ENCODE measurements at regions not wholly inside any gene's neighbourhood (a gene's known extent, or its start where the extent isn't known, plus 50 kb on each side); places are given as distances from the start of the nearest gene placed in this dataset.
"Not testable (repeated sequence)": the region's sequence is repeated elsewhere in the genome, so short reads cannot be mapped to it uniquely, and the experiment has no call there.

DNA sequence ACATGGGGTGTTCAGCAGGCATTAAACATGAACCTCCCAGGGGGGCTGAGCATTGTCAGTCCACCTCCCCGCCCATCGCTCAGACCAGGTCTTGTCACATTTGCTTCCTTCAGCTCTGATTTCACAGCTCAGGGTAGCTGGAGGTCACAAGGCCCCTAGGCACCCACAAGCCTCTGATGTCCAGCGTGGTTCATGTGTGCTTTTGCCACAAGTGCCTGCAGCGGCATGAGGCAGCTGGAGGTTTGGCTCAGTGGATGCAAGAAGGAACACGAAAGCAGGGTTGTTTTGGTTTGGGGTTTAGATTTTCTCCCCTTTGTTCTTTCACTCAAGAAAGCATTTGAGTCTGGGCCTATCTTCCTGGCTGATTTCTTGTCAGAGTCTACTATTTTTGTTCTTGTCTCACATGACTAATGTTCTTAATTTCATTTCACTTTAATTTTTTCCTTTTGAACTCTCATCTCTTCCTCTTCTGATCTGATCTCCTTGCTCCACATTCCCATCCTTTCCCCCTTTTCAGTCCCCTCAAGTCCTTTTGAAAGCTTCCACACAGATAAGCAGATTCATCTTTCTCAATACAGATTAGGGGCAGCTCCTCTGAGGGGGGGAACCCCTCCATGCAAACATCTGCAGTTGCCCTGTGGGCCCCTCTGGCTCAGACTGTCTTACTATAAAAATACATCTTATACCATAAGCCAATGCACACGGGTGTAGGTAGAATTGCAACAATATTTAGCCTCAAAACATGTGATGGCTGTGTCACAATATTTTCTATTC is 68.1 kb upstream of the CEP85L start:
- DNase-seq (ENCODE audit: low read depth in 2 of 2): no peak

DNA sequence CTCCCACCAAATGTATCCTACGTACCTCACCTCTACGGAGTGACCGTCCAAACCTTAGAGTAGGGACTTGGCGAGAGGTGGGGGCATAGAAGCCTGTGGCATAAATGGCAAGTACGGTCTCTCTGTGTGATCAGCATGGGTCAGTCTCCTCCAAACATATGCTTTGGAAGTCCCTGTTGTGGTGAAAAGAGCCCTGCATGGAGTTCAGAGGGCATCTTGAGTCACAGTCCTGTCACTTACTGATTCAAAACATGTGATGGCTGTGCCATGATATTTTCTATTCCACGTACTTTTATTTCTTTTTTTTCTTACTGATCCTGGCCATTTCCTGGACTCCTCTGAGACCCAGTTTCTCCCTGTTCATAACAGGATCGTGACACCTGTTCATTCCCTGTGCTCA is 67.5 kb upstream of the CEP85L start:
- DNase-seq (ENCODE audit: low read depth in 2 of 2): no peak

DNA sequence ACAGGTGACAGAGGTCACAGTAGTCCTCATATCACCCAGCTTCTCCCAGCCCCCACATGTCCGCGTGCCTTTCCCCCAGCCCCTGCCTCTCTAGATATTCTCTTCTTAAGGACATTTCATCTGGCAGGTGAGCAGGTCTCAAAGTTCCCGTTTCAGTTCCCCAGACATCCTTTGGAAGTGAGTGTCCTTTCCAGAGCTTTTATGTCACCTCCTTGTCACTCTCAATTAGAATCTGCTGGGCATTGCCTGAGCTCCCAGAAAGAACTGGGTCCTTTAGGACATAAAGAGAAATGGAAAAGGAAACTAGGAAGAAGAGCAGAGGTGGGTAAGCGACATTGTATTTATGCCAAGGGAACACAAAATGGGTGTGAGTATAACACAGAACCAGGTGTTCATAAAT is 66.9 kb upstream of the CEP85L start:
- no peak for DNase-seq (ENCODE audit: low read depth in 2 of 2)

DNA sequence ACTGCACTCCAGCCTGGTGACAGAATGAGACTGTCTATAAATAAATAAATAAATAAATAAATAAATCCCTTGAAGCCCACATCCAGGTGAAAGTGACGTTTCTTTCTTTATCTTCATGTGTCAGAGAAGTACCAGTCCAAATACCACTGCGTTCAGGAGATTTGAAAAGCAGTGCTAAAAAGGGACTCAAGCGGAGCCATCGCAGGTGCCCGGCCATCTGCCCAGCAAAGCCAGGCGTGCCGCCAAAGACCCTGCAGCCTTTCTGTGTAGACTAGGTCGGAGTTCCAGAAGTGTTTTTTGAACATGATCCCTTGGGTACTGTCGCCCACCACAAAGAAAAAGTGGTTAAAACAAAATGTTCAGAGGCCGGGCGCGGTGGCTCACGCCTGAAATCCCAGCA is 65.7 kb upstream of the CEP85L start:
- no peak for DNase-seq (ENCODE audit: low read depth in 2 of 2)

DNA sequence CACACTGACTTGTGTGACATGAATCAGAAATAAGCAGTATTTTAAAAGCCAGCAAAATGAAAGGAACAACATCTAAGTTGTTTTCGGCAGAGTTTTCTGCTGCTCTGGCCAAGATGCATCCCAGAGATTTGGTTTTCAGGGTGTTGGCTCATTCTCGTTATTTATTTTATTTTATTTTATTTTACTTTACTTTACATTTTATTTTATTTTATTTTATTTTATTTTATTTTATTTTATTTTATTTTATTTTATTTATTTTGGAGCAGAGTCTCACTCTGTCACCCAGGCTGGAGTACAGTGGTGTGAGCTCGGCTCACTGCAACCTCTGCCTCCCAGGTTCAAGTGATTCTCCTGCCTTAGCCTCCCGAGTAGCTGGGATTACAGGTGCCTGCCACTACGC is 64.5 kb upstream of the CEP85L start:
- not testable (repeated sequence) for DNase-seq (ENCODE audit: low read depth in 2 of 2)

DNA sequence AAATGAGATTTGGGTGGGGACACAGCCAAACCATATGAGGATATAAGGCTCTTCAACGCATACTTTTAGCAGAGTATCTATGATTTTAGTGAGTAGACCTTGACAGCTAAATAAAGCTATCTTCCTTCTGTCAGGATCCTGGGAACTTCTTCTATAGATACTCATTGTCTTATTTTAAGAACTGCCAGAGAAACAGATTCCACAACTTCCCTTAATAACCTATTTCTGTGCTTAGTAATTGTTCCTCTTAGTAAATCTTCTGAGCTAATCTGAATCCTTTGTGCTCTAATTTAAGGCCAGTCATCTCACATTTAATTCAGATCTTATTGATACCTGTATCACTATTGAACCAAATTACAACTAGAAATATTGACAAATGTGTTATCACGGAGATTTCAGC is 64.0 kb upstream of the CEP85L start:
- DNase-seq (ENCODE audit: low read depth in 2 of 2): no peak

DNA sequence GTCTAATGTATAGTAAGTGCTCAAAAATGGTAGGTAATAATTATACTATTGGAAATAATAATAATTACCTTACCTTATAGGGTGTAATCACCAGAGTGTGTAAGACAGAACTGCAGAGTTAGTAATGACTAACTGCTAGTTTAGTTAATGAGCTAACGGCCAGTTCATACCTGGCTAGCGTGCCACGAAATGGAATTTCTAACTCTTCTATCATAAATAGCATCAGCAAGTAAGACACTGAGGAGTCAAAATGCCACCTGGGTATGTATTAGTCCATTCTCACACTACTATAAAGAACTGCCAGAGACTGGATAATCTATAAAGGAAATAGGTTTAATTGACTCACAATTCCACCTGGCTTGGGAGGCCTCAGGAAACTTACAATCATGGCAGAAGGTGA is 63.4 kb upstream of the CEP85L start:
- no peak for DNase-seq (ENCODE audit: low read depth in 2 of 2)

DNA sequence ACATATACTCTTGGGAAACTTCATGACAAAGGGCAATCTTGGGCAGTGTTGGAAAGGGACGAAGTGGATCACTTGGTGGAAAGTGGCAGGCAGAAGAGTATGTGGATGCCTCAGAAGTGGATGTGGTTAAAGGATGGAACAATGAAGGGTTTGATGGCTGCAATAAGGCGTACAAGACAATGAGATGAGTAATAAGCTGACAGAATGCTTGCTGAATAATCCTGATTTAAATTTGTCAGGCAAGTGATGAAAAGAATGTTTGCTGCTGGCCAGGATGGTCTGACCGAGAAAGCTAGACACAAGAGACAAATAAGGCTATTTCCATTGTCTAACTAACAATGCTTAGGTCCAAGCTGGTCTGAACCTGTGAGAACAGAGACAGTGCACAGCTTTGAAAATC is 61.6 kb upstream of the CEP85L start:
- peak in 1 of 2 donors; percentile 65 for DNase-seq (ENCODE audit: low read depth in 2 of 2)

DNA sequence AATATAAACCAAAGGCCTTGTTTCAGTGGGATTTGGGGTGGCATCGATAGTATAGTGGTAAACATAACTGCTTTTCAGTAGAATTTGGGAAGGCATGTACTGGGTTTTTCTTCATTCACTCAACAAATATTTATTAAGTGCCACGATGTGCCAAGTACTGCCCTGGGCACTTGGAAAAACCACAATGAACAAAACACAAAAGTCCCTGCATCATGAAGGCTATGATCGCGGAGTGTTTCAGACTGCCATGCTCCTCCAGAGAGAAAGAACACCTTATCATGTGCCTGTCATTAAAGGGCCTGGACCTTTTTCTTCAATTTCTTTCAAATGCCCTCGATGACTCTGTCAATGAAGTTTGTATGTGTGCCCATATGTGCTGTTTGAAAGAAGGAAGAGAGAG is 59.2 kb upstream of the CEP85L start:
- no peak for DNase-seq (ENCODE audit: low read depth in 2 of 2)

DNA sequence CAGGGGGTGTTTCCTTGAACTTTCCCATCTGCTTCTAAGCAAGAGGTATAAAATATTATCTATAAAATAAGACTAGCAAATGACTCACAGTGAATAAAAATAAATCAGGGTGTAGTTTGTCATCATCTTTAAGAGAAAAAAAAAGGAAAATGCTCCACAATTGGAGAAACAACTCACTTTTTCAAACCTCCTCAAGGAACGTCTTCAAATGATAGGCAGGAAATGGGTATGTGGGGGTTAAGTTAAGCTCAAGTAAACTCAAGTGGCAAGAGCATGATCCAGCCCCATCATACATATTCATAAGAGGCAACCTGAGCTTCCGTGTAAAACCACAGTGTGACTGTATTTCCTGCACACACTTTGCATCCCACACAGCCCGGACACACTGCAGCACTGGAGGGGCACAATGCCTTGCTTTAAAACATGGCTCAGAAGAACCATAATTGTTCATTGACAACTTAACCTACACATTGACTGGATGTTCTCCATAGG is 58.5 kb upstream of the CEP85L start:
- peak in 1 of 2 donors; percentile 57 for DNase-seq (ENCODE audit: low read depth in 2 of 2)

DNA sequence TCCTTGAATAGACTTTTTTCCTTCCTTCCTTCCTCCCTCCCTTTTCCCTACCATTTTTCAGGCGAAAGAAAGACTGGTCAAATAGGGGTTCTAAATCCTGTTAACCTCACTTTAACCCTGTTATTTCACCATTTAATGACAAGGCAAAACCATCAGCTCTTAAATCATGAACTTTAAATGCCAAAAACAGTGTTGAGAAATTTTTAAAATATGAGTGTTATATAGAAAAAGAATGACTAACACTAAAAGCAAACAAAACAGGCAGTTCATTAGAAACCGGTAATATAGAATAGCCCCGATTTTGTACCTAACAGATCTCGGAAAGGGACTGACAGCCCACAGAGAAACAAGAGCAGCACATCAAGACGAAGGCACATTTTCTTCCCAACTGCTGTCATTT is 57.4 kb upstream of the CEP85L start:
- no peak for DNase-seq (ENCODE audit: low read depth in 2 of 2)

DNA sequence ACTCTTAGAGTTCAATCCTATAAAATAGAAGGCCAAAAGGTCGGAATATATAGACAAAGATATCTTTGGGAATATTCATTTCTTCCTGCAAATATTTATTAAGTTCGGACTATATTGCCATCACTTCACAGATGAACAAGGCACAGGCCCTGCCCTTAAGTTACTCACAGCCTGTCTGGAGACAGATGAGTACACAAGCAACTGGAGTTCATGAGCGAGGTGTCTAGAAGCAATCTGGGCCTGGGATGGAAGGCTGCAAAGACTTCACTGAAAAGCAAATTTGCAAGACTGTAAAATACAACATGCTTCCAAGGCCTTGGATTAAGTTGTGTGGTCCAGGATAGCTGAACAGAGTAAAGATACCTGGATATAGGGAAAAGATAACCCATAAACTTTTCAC is 56.7 kb upstream of the CEP85L start:
- DNase-seq (ENCODE audit: low read depth in 2 of 2): no peak

DNA sequence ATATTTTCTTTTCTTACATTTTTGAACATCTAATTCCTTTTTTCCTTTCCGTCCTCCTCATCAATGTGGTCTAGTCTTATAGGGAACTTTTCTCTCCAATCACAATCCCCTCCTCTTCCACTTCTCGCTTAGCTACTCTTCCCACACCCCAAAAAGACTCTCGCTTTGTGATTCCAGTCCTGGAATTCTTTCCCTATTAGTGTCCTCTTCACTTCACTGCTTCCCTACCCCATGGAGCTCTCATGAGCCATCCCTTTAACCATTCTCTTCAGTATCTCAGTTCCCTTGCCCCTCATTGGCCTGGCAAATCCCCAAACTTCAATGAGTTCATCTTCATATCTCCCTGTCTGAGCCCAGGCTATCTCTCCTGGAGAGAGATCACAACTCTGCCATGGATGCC is 55.3 kb upstream of the CEP85L start:
- no peak for DNase-seq (ENCODE audit: low read depth in 2 of 2)

DNA sequence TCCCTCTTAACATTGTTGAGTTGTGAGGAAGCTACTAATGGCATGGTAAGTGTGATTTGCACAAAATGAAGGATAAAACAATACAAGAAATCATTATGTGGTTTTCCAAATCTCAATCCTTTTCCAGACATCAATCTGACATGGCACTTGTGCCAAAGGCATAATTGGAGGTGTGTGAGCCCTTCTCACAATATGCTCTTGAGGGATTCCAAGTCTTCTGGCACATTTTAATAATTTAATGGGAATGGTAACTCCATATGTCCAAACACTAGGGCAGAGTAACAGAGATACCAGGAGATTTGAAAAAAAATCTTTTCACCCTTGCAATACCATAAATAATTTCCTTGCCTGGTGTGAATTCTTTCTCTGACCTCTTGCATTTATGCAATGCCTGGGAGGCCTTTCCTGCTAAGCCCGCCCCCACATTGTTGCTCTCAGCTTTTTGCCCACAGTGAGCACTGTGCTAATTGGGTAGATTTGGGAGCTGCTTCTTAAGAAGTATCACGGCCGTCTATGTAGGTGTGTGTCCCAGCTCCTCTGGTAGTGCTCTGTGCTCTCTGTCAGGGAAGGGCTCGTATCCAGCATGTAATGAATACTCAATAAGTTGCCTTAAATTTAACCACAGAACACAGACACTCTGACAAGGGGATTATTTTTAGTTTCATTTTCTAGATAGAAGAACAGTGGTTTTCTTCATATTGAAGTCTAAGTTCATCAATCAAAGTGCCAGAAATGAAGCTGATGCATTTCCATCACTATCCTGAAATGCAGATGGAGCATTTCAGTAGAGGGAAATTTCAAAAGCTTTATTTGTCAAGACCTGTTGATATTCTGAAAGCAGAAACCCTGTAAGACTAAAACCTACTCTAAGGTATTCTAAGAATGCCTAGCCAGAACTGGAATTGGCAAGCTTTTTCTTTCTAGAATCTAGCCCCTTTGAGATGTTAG is 54.4 kb upstream of the CEP85L start:
- peak; percentile 25 to 30 for DNase-seq (ENCODE audit: low read depth in 2 of 2)

DNA sequence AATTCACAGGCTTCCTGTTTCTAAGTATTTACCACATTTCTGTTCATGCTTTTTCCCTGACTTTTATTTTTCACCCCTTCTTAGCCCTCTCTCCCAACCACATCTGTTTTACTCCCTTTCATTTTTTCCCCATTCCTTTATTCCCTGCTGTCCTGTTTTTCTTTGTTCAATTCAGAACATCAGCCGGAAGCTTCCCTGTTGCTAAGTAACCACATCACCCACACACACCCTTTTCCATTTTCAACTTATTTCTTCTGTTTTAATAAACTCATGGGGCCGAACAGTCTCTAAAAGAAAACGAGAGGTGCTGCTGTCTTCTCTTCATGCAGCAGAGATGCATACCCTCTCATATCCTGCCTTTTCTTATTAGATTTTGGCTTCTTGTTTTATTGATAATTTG is 53.5 kb upstream of the CEP85L start:
- peak; percentile 23 to 63 for DNase-seq (ENCODE audit: low read depth in 2 of 2)

DNA sequence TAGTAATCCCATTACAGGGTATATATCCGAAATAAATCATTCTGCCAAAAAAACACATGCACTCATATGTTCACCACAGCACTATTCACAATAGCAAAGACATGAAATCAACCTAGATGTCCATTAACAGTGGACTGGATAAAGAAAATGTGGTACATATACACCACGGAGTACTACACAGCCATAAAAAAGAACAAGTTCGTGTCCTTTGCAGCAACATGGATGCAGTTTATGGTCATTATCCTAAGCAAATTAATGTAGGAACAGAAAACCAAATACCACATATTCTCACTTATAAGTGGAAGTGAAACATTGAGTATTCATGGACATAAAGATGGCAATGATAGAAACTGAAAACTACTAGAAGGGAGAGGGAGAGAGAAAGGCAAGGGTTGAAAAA is 49.9 kb upstream of the CEP85L start:
- not testable (repeated sequence) for DNase-seq (ENCODE audit: low read depth in 2 of 2)
